Prostate gland (tissue), 2 donors: ENCODE measurements at regions not wholly inside any gene's neighbourhood (a gene's known extent, or its start where the extent isn't known, plus 50 kb on each side); places are given as distances from the start of the nearest gene placed in this dataset.

ENCODE experiments used
- POLR2A ChIP-seq: fragments of 450-650 bp; IDR thresholded peaks from one replicate; pipeline ENCODE4 v1.6.1; 2016; ENCODE audit warnings: antibody characterized with exemption, mild to moderate bottlenecking
- POLR2AphosphoS5 ChIP-seq: sonication (generic); formaldehyde crosslinking; IDR thresholded peaks from one replicate; pipeline ENCODE4 v1.6.1; 2017; ENCODE audit warnings: antibody characterized with exemption
- TF ChIP-seq, protein P1 (sequence below), 4 experiments: fragments of 200-600 bp in 2 of 4; fragments of 450-650 bp in 2 of 4; sonication (generic) in 2 of 4; IDR thresholded peaks; 1 replicate in 3 of 4; 2 replicates in 1 of 4; pipeline ENCODE4 v1.5.1; 2016 to 2019; ENCODE audit warnings: antibody characterized with exemption in 4 of 4, mild to moderate bottlenecking in 2 of 4, moderate library complexity in 2 of 4

DNA sequence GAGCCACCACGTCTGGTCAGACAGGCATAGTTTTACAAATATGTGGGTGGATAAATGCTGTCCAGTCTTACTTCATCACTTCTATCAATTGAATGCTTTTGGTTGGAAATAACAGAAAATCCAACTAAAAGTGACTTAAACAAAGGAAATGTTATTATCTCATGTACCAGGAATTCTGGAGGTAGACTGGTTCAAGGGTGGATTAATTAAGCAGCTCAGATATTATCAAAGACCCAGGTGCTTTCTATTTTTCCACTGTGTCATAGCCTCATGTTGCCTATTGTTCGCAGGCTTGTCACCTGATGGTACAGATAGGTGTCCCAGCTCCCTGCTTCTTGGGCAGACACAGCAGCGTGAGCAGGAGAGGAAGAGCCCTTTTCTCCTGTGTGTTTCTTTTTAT is 156.1 kb upstream of the CTBP2 start:
- TF ChIP-seq, protein P1, sequence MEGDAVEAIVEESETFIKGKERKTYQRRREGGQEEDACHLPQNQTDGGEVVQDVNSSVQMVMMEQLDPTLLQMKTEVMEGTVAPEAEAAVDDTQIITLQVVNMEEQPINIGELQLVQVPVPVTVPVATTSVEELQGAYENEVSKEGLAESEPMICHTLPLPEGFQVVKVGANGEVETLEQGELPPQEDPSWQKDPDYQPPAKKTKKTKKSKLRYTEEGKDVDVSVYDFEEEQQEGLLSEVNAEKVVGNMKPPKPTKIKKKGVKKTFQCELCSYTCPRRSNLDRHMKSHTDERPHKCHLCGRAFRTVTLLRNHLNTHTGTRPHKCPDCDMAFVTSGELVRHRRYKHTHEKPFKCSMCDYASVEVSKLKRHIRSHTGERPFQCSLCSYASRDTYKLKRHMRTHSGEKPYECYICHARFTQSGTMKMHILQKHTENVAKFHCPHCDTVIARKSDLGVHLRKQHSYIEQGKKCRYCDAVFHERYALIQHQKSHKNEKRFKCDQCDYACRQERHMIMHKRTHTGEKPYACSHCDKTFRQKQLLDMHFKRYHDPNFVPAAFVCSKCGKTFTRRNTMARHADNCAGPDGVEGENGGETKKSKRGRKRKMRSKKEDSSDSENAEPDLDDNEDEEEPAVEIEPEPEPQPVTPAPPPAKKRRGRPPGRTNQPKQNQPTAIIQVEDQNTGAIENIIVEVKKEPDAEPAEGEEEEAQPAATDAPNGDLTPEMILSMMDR (IDR thresholded peaks at IDR 0.05): no peak
- no peak for TF ChIP-seq POLR2A
- no peak for TF ChIP-seq POLR2AphosphoS5
